Lower lobe of right lung (tissue), 2 donors: ENCODE measurements at regions not wholly inside any gene's neighbourhood (a gene's known extent, or its start where the extent isn't known, plus 50 kb on each side); places are given as distances from the start of the nearest gene placed in this dataset.

Source experiments
- ATAC-seq, 2 donors: fragments of 200-7000 bp; cut with Tn5 transposase; one replicate each; pipeline ENCODE4 v1.9.1; 2020 to 2022; ENCODE audit warnings: mild to moderate bottlenecking in 2 of 2, moderate library complexity in 2 of 2
- DNase-seq: peaks from one replicate; pipeline ENCODE4 v3.0.0-alpha.2; 2020
- H3K27ac ChIP-seq: fragments of 200-600 bp; one replicate; pipeline ENCODE4 v1.8.0; 2022
- H3K27me3 ChIP-seq: fragments of 200-600 bp; one replicate; pipeline ENCODE4 v1.8.0; 2022; ENCODE audit warnings: low read depth
- H3K36me3 ChIP-seq: fragments of 200-600 bp; one replicate; pipeline ENCODE4 v1.8.0; 2022; ENCODE audit warnings: mild to moderate bottlenecking
- H3K4me1 ChIP-seq: fragments of 200-600 bp; one replicate; pipeline ENCODE4 v1.8.0; 2022
- H3K4me3 ChIP-seq: fragments of 200-600 bp; one replicate; pipeline ENCODE4 v1.8.0; 2022; ENCODE audit warnings: mild to moderate bottlenecking
- H3K9me3 ChIP-seq: fragments of 200-600 bp; one replicate; pipeline ENCODE4 v1.8.0; 2022
- intact Hi-C: fragments of 100-400 bp; cut with DNase I; formaldehyde crosslinking; loops from one replicate; pipeline ENCODE4 v1.11.0; 2022
- TF ChIP-seq, protein P1 (sequence below): fragments of 200-600 bp; IDR thresholded peaks from one replicate; pipeline ENCODE4 v1.8.0; 2022; ENCODE audit warnings: antibody characterized with exemption, mild to moderate bottlenecking
- donor health status: DM: no; HTN: yes; CAD: no; lungs with severe emphysema.

DNA sequence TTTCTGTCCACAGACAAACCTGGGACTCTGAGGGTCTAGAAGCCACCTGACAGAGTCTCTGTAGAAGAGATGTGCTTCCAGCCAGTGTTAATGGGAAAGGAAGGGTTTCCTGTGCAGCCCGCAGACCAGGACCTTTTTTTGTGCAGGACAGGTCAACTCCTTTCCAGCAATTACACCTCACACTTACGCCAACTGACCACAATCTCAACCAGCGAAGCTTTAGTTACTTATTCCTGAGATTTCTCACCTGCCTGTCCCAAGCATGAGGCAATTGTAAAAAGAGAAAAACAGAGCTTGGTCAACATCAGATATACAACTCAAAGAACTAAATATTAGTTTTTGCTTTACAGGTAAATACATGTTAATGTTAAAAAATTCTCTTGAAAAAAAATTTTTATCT is 393.8 kb upstream of the ID4 start:
- no peak for ATAC-seq
- no peak overlapping the region for H3K27ac ChIP-seq
- TF ChIP-seq, protein P1, sequence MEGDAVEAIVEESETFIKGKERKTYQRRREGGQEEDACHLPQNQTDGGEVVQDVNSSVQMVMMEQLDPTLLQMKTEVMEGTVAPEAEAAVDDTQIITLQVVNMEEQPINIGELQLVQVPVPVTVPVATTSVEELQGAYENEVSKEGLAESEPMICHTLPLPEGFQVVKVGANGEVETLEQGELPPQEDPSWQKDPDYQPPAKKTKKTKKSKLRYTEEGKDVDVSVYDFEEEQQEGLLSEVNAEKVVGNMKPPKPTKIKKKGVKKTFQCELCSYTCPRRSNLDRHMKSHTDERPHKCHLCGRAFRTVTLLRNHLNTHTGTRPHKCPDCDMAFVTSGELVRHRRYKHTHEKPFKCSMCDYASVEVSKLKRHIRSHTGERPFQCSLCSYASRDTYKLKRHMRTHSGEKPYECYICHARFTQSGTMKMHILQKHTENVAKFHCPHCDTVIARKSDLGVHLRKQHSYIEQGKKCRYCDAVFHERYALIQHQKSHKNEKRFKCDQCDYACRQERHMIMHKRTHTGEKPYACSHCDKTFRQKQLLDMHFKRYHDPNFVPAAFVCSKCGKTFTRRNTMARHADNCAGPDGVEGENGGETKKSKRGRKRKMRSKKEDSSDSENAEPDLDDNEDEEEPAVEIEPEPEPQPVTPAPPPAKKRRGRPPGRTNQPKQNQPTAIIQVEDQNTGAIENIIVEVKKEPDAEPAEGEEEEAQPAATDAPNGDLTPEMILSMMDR: no peak
- DNase-seq: no peak
- H3K9me3 ChIP-seq: no peaks in the 10 kb centered on the region
- intact Hi-C loops: no loop called here
- no peaks in the 10 kb centered on the region for H3K27me3 ChIP-seq
- H3K4me3 ChIP-seq: no peak overlapping the region
- H3K36me3 ChIP-seq: no peaks in the 10 kb centered on the region
- H3K4me1 ChIP-seq: no peaks in the 10 kb centered on the region

DNA sequence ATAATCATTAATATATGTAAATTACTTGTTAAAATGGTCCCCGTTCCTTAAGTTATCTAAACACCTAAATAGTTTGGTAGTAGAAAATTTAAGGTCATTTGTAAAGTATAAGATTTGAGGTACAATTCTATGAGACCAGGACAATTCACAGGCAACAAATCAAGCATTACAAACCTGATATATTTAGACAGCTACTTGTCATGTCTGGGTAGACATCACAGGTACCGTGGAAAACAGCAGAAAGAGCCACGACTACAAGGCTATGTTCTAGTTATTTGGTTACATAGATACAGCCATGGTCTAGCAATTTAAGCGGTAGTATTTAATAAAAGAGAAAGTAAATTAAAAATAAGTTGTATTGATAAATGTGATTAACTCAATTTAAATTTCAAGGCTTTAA is 393.1 kb upstream of the ID4 start:
- H3K27me3 ChIP-seq: no peaks in the 10 kb centered on the region
- H3K27ac ChIP-seq: no peak overlapping the region
- ATAC-seq (no peak), DNase-seq (no peak)
- TF ChIP-seq, protein P1: no peak
- no peak overlapping the region for H3K4me3 ChIP-seq
- intact Hi-C loops: no loop called here
- no peaks in the 10 kb centered on the region for H3K36me3 ChIP-seq
- H3K9me3 ChIP-seq: no peaks in the 10 kb centered on the region
- H3K4me1 ChIP-seq: no peaks in the 10 kb centered on the region

DNA sequence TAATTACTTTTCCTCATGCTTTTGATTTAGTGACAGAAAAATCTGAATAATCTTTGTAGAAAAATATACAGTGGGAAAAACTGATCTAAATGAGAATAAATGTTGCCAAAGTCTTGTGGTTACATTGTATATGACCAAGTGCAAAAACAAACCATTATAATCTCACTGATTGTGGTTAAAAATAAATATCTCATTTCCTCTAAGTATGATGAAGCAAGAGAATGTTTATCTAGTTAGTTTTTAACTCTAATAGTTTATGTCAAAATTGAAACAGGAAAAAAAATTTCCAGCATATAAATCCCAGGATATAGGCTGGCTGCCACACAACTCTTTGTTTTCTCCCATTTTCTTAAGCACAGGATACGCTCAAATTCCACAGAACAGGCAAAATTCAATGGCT is 392.7 kb upstream of the ID4 start:
- TF ChIP-seq, protein P1: no peak

DNA sequence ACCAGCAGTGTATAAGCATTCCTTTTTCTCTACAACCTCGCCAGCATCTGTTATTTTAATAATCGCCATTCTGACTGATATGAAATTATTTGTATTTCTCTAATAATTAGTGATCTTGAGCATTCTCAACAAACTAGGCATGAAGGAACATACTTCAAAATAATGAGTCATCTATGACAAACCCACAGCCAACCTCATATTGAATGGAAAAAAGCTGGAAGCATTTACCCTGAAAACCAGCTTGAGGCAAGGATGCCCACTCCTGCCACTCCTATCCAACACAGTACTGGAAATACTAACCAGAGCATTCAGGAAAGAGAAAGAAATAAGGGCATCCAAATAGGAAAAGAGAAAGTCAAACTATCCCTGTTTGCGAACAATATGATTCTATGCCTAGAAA is 390.6 kb upstream of the ID4 start:
- intact Hi-C loops: no loop called here
- no peaks in the 10 kb centered on the region for H3K9me3 ChIP-seq
- no peaks in the 10 kb centered on the region for H3K36me3 ChIP-seq
- ATAC-seq (no peak), DNase-seq (no peak)
- H3K27ac ChIP-seq: no peak overlapping the region
- H3K27me3 ChIP-seq: no peaks in the 10 kb centered on the region
- no peak overlapping the region for H3K4me3 ChIP-seq
- H3K4me1 ChIP-seq: no peaks in the 10 kb centered on the region
- TF ChIP-seq, protein P1: no peak

More for the DNA sequence above, 392.7 kb upstream of the ID4 start:
- no peaks in the 10 kb centered on the region for H3K9me3 ChIP-seq
- no peaks in the 10 kb centered on the region for H3K36me3 ChIP-seq
- H3K27me3 ChIP-seq: no peaks in the 10 kb centered on the region
- no peak overlapping the region for H3K27ac ChIP-seq
- no peak overlapping the region for H3K4me3 ChIP-seq
- H3K4me1 ChIP-seq: no peaks in the 10 kb centered on the region
- intact Hi-C loops: no loop called here
- no peak for ATAC-seq
- no peak for DNase-seq

DNA sequence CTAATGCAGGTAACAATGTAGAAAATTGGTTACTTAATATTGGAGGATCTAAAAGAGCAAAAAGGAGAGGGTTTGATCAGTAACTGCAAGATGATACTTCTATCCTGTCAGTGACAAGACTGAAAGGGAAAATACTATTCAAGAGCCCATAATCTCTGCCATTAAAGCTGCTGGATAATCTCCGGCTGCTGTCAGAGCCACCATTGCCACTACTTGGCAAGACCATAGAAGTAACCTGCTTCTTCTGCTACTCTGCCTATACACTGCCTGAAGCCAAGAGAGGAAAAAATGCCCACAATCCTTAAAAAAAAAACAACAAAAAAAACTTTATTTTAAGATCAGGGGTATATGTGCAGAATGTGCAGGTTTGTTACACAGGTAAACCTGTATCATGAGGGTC is 386.5 kb upstream of the ID4 start:
- Histone ChIP-seq H3K36me3 (no peaks in the 10 kb centered on the region), H3K27ac (peak overlapping the region; percentile 32), H3K27me3 (no peaks in the 10 kb centered on the region), H3K9me3 (no peaks in the 10 kb centered on the region), H3K4me1 (no peaks in the 10 kb centered on the region), H3K4me3 (peak overlapping the region; percentile 29)
- intact Hi-C loops: no loop called here
- ATAC-seq (no peak), DNase-seq (no peak)
- TF ChIP-seq, protein P1: no peak

DNA sequence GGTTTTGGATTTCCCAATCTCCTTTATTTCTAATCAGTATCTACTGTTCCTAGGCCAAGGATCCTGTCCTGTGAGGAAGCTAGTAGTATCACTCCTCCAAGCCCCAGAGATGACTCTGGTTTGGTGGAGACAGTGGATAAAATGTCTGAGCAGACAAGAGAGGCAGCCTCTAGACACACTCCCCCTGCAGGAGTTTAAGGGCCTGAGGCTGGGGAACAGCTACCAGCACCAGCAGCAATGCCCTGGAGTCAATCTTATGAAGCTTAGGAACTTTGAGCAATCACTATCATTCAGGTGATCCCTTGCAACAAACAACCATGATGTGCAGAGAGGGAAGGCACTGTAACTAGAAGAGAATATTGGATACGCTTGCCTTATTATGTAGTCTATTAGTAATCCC is 384.7 kb upstream of the ID4 start:
- Histone ChIP-seq H3K4me1 (no peaks in the 10 kb centered on the region), H3K27ac (no peak overlapping the region), H3K36me3 (no peaks in the 10 kb centered on the region), H3K27me3 (no peaks in the 10 kb centered on the region), H3K9me3 (no peaks in the 10 kb centered on the region), H3K4me3 (no peak overlapping the region)
- TF ChIP-seq, protein P1: no peak
- intact Hi-C loops: no loop called here
- DNase-seq (no peak), ATAC-seq (peak in 1 of 2 donors; percentile 32)
